ENCODE measurements at regions not wholly inside any gene's neighbourhood (a gene's known extent, or its start where the extent isn't known, plus 50 kb on each side); places are given as distances from the start of the nearest gene placed in this dataset.

DNA sequence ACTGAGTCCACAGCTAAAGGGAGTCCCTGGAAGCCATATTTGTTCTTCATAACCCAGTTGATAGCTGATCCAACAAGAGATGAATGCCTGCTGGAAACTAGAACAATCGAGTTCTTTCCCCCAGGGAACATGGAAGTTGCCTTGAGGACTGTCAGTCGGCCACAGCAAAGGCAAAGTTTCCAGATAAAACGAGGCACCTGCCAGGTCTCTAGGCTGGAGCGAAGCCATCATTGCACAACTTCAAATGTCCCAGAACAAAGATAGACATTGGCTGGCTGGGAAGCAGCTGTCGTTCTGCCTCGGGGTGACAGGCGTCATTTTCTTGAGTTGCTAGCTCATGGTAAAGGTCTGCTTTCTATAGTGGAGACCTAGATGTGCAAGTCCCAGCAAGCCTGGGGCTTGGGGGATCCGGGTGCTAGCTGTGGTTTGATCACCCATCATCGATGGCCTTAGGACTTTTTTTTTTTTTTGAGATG, 184.4 kb upstream of the ZNF217 start:
- TF ChIP-seq, protein P1, sequence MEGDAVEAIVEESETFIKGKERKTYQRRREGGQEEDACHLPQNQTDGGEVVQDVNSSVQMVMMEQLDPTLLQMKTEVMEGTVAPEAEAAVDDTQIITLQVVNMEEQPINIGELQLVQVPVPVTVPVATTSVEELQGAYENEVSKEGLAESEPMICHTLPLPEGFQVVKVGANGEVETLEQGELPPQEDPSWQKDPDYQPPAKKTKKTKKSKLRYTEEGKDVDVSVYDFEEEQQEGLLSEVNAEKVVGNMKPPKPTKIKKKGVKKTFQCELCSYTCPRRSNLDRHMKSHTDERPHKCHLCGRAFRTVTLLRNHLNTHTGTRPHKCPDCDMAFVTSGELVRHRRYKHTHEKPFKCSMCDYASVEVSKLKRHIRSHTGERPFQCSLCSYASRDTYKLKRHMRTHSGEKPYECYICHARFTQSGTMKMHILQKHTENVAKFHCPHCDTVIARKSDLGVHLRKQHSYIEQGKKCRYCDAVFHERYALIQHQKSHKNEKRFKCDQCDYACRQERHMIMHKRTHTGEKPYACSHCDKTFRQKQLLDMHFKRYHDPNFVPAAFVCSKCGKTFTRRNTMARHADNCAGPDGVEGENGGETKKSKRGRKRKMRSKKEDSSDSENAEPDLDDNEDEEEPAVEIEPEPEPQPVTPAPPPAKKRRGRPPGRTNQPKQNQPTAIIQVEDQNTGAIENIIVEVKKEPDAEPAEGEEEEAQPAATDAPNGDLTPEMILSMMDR (IDR thresholded peaks at IDR 0.05), result peak in 1 of 7 experiments; percentile 1
- TF ChIP-seq POLR2A (IDR thresholded peaks at IDR 0.05), result peak in 2 of 3 donors; percentile 18 to 20

Measured in body of pancreas (tissue), 4 donors.